ENCODE measurements at regions not wholly inside any gene's neighbourhood (a gene's known extent, or its start where the extent isn't known, plus 50 kb on each side); places are given as distances from the start of the nearest gene placed in this dataset.
"Not testable (repeated sequence)": the region's sequence is repeated elsewhere in the genome, so short reads cannot be mapped to it uniquely, and the experiment has no call there.

DNA sequence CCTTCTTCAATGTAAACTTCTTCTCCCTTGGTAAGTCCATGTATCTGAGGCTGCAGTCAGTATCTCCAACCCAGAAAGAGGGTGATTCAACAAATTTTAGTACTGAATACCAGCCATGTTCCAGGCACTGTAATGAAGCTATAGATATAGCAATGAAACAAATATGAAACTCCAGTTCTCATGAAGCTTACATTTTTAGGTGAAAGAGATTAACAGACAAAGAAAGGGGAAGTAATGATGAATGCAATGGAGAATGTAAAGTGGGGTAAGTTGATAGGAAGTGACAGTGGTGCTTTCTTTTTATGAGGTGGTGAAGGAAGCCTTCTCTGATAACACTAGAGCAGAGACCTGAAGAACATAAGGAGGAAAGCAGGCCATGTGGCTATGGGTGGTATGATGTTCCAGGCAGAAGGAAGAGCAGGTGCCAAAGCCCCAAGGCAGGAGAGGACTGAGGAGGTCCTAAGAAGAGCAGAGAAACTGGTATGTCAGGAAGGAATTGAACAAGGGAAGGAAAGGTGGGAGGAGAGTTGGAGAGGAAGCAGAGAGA is 143.6 kb downstream of the TFAP2B start:
- no peak for DNase-seq (ENCODE audit: low spot score)

- DNase-seq (ENCODE audit: low spot score) = no peak
Observed at GRCh38 chr6:50963952-50964351, 145.3 kb downstream of the TFAP2B start.

- DNase-seq (ENCODE audit: low spot score) = no peak
Observed at GRCh38 chr6:50965495-50965894, 146.8 kb downstream of the TFAP2B start.

GRCh38 chr6:50966532-50966931 is 147.9 kb downstream of the TFAP2B start:
- no peak for DNase-seq (ENCODE audit: low spot score)

GRCh38 chr6:50966986-50967385 is 148.3 kb downstream of the TFAP2B start:
- DNase-seq (ENCODE audit: low spot score) = no peak

- not testable (repeated sequence) for DNase-seq (ENCODE audit: low spot score)
Observed at GRCh38 chr6:50968246-50968645, 149.6 kb downstream of the TFAP2B start.

DNA sequence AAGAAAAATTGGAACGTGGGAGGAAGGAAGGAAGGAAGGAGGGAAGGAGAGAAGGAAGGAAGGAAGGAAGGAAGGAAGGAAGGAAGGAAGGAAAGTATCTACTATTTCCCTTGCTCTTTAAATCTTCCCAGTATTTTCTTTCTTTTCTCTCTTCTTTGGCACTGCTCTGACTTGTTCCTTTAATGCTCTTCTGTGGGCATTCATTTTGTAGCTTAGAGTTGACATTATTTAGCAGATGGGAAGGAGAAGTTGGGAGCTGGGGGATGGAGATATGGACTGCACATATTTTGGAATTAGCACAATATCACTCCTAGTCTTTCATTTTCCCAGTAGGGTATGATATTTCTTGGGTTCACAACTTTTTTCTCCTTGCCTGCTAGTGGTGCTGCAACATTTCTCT is 152.2 kb downstream of the TFAP2B start:
- no peak for DNase-seq (ENCODE audit: low spot score)

- no peak for DNase-seq (ENCODE audit: low spot score)
Observed at GRCh38 chr6:50973464-50973863, 154.8 kb downstream of the TFAP2B start.

DNA sequence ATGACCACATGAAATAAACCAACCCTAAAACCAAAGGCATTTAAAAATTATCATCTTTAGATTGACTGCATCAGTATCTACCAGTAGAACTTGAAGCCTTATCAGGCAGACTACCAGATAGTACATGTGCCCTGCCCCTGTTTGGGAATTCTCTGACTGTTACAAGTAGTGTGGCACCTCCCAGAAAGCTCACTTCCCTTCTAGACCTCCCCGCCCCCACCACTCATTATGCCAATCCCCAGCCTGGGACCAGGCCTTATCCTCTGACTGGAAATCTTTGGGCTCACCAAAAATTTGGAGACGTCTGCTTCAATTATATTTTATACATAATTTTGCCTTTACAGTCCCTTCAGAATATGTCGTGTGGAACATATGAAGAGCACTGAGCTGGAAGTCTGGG is 155.6 kb downstream of the TFAP2B start:
- DNase-seq (ENCODE audit: low spot score) = no peak

DNA sequence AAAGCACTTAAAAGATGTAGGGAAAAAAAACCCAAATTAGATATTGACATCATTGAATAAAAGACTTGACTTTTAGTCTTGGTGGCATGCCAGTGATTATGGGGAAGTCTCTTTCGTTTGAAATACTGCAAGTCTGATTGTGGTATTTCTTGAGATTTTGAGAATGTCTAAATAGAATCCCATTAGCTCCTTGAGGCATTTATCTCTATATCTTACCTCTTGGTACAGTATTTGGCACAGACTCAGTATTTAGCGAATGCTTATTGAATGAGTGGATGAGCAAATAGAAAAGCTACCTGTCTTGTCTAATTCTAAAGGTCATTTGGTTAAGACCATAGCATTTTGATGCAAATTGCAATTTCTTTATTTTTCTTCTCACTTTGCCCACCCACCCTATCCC is 156.5 kb downstream of the TFAP2B start:
- DNase-seq (ENCODE audit: low spot score) = no peak

- DNase-seq (ENCODE audit: low spot score) = no peak
Observed at GRCh38 chr6:50976907-50977306, 158.2 kb downstream of the TFAP2B start.

GRCh38 chr6:50977796-50978195 is 159.1 kb downstream of the TFAP2B start:
- no peak for DNase-seq (ENCODE audit: low spot score)

DNA sequence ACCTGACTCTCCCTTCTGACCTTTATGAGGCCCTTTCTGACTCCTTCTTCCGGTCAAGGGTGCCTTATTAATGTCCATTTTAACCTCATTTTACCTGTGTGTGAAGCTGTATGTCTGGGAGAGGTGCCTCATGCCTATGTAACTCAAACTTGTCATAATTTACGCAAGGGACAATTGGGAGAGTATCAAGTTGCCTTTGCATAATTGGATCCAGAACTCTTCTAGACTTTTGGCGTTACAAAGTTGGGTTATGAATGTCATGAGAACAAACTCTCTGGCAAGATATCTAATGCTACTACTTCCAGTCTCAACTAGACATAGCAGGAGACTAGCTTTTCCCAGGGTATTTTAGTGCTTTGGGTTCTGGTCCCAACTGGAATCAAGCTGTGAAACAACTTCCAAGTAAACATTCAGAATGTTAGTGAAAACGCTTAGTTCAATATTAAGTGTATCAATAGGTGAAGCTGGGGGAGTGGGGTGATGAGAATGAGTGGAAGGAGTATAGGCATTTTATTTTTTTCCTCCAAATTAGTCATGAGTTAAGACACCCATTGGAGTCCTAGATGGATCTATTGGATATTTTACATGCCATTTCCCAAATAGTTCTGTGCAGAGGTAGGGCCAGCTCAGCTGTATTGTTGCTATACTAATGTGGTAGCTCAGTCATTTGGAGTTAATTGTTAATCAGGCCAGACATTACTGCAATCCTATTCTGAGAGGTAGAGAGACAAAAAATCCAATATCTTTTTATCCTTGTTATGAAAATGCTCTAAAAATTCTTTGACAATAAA is 159.9 kb downstream of the TFAP2B start:
- no peak for DNase-seq (ENCODE audit: low spot score)

GRCh38 chr6:50979171-50979525 is 160.5 kb downstream of the TFAP2B start:
- no peak for DNase-seq (ENCODE audit: low spot score)

DNA sequence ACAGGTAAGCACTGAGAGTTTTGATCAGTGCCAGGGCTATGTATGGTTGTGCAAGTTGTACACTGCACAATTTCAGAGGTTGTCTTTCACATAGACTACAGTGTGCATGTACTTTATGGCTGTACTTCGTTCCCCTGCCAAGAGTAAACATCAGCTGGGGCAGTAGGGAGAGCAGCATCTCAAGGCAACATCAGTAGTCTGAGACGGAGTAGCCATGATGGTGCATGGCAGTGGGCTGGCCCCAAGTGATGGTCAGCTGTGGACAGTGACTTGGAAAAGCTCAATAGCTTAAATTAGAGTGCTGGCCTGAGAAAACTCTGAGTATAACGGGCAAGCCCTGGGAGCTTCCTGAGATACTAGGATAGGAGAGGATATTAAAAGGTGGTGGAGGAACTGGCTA is 165.5 kb downstream of the TFAP2B start:
- no peak for DNase-seq (ENCODE audit: low spot score)

DNA sequence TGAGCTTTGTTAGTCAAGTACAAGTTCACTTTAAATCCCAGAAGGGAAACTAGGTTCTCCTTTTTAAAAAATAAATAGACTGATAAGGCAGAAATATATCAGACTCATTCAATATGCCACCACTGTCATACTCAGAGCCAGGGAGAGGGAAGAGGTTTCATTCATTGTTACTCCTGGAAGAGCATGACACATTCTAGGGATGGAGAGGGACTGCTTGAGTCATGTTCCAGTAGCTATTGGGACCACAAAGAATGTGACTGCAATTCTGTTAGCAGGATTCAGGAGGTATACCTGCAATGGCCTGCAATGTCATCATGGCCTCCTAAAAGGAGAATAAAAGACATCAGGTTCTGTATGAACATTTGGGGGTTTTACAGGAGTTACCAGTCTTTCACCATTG is 167.6 kb downstream of the TFAP2B start:
- DNase-seq (ENCODE audit: low spot score) = no peak

DNA sequence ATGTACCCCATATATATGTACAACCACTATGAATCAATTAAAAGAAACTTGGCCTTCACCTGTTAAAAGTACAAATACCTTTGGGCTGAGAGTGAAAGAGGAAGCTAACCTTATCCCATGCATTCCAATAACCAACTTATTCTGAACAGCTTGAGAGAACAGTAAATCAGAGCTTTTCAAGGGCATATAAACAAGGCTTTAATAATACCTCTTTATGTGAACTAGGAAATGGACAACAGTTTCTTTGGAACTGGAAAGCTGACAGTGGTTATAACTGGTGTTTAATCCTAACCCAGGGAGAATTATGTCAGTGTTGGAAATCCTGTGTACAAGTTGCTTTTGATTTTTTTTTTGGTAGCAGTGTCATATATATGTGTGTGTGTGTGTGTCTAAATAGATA is 170.5 kb downstream of the TFAP2B start:
- no peak for DNase-seq (ENCODE audit: low spot score)

DNA sequence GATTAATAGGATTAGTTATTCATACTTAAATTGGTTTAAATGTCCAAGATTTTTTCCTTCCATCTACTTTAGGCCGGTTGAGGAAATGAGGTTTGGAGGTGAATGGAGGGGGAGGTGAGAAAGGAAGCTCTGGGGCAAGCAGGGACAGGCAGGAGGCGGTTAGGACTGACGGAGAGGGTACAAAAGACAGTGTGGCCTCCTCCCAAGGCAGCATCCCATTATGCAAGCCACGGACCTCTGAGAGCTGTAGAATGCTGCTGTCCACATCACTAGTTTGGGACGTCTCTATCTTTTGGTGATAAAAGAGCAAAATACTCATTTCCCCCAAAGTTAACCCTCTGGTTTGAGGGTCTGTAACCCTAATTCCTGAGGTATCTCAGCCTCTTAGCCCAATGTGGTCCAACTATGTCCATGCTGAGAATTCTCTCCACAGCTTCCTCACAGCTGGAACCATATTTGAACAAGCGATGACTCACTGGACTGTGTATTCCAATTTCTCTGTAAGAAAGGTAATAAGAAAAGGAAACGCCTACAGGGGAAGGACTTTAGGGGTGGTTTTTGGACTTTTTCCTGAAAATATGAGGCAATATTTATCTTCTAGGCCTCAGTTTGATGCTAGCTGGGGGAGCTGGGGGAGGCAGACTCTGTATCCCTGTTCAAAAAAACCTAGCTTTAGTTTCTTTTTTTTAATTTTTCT is 172.2 kb downstream of the TFAP2B start:
- DNase-seq (ENCODE audit: low spot score) = no peak

GRCh38 chr6:50992232-50992631 is 173.6 kb downstream of the TFAP2B start:
- DNase-seq (ENCODE audit: low spot score) = no peak

DNA sequence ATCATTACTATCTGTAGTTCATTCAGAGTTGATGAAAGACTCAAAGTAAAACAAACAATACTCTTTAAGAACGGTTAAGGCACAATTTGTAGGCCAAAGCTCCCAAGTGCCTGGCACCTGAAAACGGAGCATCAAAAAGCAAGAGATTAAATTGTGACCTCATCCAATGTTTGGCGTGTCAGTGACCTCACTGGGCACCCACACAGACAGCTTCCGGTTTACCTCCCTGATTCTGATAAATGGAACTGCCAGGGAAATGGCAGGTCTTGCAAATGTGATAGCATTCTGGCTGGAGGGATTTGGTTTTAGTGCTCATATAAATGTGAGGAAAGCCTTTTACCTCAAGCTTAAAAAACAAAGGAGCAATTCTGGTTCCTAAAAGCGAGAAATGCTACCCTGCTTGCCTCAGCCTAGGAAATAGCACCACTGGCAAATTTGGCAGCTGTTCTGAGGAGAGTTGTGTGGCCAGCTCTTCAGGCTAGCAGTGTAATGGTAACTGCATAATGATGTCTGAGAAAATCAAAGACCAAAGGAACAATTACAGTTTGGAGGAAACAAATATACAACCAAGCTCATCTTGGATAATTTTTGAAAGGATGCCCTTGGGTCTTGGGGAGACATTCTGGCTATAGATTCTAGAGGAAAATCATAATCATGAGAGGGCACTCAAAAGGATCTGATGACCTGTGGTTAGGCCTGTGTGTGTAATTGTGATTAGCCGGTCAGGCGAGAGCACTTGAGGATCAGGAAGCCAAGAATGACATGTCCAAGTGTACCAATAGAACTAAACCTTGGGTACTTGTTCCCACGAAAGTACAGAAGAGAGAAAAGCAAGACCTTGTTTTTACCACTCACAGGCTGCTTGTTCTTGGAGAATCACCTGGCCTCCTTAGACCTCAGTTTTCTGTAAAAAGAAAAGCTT is 174.3 kb downstream of the TFAP2B start:
- DNase-seq (ENCODE audit: low spot score) = no peak

- DNase-seq (ENCODE audit: low spot score) = no peak
Observed at GRCh38 chr6:50993941-50994720, 175.5 kb downstream of the TFAP2B start.

DNA sequence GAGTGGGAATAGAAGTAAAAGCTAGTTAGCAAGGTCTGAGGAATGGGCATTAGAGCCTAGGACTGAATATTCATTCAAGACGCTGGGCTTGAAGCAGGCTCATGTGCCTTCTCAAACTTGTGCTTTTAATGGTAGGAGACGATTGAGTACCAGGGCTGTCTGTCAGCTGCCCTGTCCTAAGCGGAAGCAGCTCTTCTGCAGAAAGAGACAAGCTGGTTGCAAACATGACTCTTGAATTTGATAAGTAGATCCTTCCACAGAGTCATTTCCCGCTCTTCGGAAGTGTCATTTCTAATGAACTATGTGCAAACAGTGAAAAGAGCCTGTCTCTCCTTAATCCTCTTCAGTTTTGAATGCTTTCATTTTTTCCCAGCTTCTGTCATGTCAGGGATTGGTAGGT is 176.4 kb downstream of the TFAP2B start:
- no peak for DNase-seq (ENCODE audit: low spot score)

Data from pons (tissue), 1 donor.